SH-SY5Y (cell line): ENCODE measurements at regions not wholly inside any gene's neighbourhood (a gene's known extent, or its start where the extent isn't known, plus 50 kb on each side); places are given as distances from the start of the nearest gene placed in this dataset.

Experiments used
- GATA2 ChIP-seq: IDR thresholded peaks from 2 replicates; pipeline ENCODE4 v1.6.1; 2011; ENCODE audit warnings: mild to moderate bottlenecking, low read depth, low read length
- GATA3 ChIP-seq: IDR thresholded peaks from 2 replicates; pipeline ENCODE4 v1.6.1; 2011; ENCODE audit warnings: low read depth, mild to moderate bottlenecking, low read length, moderate library complexity

- TF ChIP-seq GATA2 (peak; percentile 62), GATA3 (no peak)
These were observed 140.5 kb upstream of the PLET1 start for GRCh38 chr11:112401036-112401769.

- TF ChIP-seq GATA2 (no peak), GATA3 (no peak)
These were observed 142.8 kb upstream of the PLET1 start for GRCh38 chr11:112403432-112403831.

GRCh38 chr11:112404112-112404511, 143.5 kb upstream of the PLET1 start:
- TF ChIP-seq GATA3 (no peak), GATA2 (no peak)

- TF ChIP-seq GATA2, result no peak
- TF ChIP-seq GATA3, result no peak
These were observed 147.9 kb upstream of the PLET1 start for GRCh38 chr11:112408517-112408916.

GRCh38 chr11:112410325-112410724, 149.7 kb upstream of the PLET1 start:
- TF ChIP-seq GATA2, result no peak
- no peak for TF ChIP-seq GATA3

- TF ChIP-seq GATA2, result no peak
- no peak for TF ChIP-seq GATA3
These were observed 151.7 kb upstream of the PLET1 start for GRCh38 chr11:112412383-112412782.

- TF ChIP-seq GATA2 (no peak), GATA3 (no peak)
These were observed 156.7 kb upstream of the PLET1 start for GRCh38 chr11:112417339-112417738.

GRCh38 chr11:112418438-112418837, 157.8 kb upstream of the PLET1 start:
- TF ChIP-seq GATA3 (no peak), GATA2 (no peak)

GRCh38 chr11:112421879-112422278, 161.2 kb upstream of the PLET1 start:
- TF ChIP-seq GATA3 (0 out of 2 replicates have a peak, but pooled peaks have one; percentile 34), GATA2 (peak; percentile 67; the same call in 1 of the 2 replicates)

- TF ChIP-seq GATA2, result no peak
These were observed 164.5 kb upstream of the PLET1 start for GRCh38 chr11:112425121-112425520.

- TF ChIP-seq GATA3 (no peak), GATA2 (no peak)
These were observed 176.4 kb upstream of the PLET1 start for GRCh38 chr11:112437096-112437495.

GRCh38 chr11:112439614-112440013, 179.0 kb upstream of the PLET1 start:
- TF ChIP-seq GATA2, result no peak
- no peak for TF ChIP-seq GATA3

- TF ChIP-seq GATA2, result no peak
- TF ChIP-seq GATA3, result no peak
These were observed 179.9 kb upstream of the PLET1 start for GRCh38 chr11:112440518-112440917.

- TF ChIP-seq GATA3 (no peak), GATA2 (no peak)
These were observed 187.5 kb upstream of the PLET1 start for GRCh38 chr11:112448168-112448567.

- no peak for TF ChIP-seq GATA2
- no peak for TF ChIP-seq GATA3
These were observed 188.1 kb upstream of the PLET1 start for GRCh38 chr11:112448806-112449205.

GRCh38 chr11:112451250-112451649, 190.6 kb upstream of the PLET1 start:
- TF ChIP-seq GATA3 (no peak), GATA2 (no peak)
